ENCODE measurements at regions not wholly inside any gene's neighbourhood (a gene's known extent, or its start where the extent isn't known, plus 50 kb on each side); places are given as distances from the start of the nearest gene placed in this dataset.
"Not testable (repeated sequence)": the region's sequence is repeated elsewhere in the genome, so short reads cannot be mapped to it uniquely, and the experiment has no call there.

GRCh38 chr1:29682171-29682918 is 446.0 kb downstream of the PTPRU start:
- Histone ChIP-seq H3K27ac (ENCODE audit: low read depth, low read length) (no peak overlapping the region), H4K20me1 (ENCODE audit: control insufficient read depth, insufficient read depth, low read depth, low read length) (no peaks in the 10 kb centered on the region), H3K36me3 (ENCODE audit: control insufficient read depth, low read length) (no peaks in the 10 kb centered on the region), H3K4me3 (ENCODE audit: low read length) (no peak overlapping the region), H3F3A (ENCODE audit: control insufficient read depth, insufficient read depth) (no peaks in the 10 kb centered on the region), H3K27me3 (ENCODE audit: control insufficient read depth, low read length) (0 out of 2 replicates have a peak, but pooled peaks cover 3% of the 10 kb centered on the region), H3K4me1 (ENCODE audit: control insufficient read depth, low read length) (no peaks in the 10 kb centered on the region), H3K4me2 (ENCODE audit: low read length) (no peak overlapping the region), H3K9me2 (replicated peaks; ENCODE audit: control insufficient read depth, low read length) (no peaks in the 10 kb centered on the region), H3K79me2 (ENCODE audit: control insufficient read depth, low read length) (no peaks in the 10 kb centered on the region), H3K9me3 (ENCODE audit: control insufficient read depth, insufficient read depth, low read length) (no peaks in the 10 kb centered on the region)
- TF ChIP-seq CTCF (IDR thresholded peaks at IDR 0.05; ENCODE audit: low read depth, low read length, poor library complexity, severe bottlenecking) (no peak), EZH2phosphoT487 (IDR thresholded peaks at IDR 0.05; ENCODE audit: borderline replicate concordance, low read length) (no peak)

- not testable (repeated sequence) for H3K9me3 ChIP-seq (ENCODE audit: control insufficient read depth, insufficient read depth, low read length); H3K4me3 ChIP-seq (ENCODE audit: low read length); H3K9me2 ChIP-seq (replicated peaks; ENCODE audit: control insufficient read depth, low read length); H3K27ac ChIP-seq (ENCODE audit: low read depth, low read length); H3K4me1 ChIP-seq (ENCODE audit: control insufficient read depth, low read length); H3K36me3 ChIP-seq (ENCODE audit: control insufficient read depth, low read length); H3K27me3 ChIP-seq (ENCODE audit: control insufficient read depth, low read length); H3K4me2 ChIP-seq (ENCODE audit: low read length); H4K20me1 ChIP-seq (ENCODE audit: control insufficient read depth, insufficient read depth, low read depth, low read length); H3K79me2 ChIP-seq (ENCODE audit: control insufficient read depth, low read length); H3F3A ChIP-seq (ENCODE audit: control insufficient read depth, insufficient read depth)
These were observed 445.1 kb downstream of the PTPRU start for GRCh38 chr1:29681416-29681815.

GRCh38 chr1:29679828-29680558 is 443.7 kb downstream of the PTPRU start:
- no peak overlapping the region for H3K4me2 ChIP-seq (ENCODE audit: low read length)
- H3K9me2 ChIP-seq (replicated peaks; ENCODE audit: control insufficient read depth, low read length) = no peaks in the 10 kb centered on the region
- H3K36me3 ChIP-seq (ENCODE audit: control insufficient read depth, low read length) = no peaks in the 10 kb centered on the region
- H3K4me1 ChIP-seq (ENCODE audit: control insufficient read depth, low read length) = no peaks in the 10 kb centered on the region
- no peaks in the 10 kb centered on the region for H3F3A ChIP-seq (ENCODE audit: control insufficient read depth, insufficient read depth)
- no peaks in the 10 kb centered on the region for H4K20me1 ChIP-seq (ENCODE audit: control insufficient read depth, insufficient read depth, low read depth, low read length)
- TF ChIP-seq EZH2phosphoT487 (IDR thresholded peaks at IDR 0.05; ENCODE audit: borderline replicate concordance, low read length) (no peak), CTCF (IDR thresholded peaks at IDR 0.05; ENCODE audit: low read depth, low read length, poor library complexity, severe bottlenecking) (no peak)
- H3K4me3 ChIP-seq (ENCODE audit: low read length) = no peak overlapping the region
- no peaks in the 10 kb centered on the region for H3K79me2 ChIP-seq (ENCODE audit: control insufficient read depth, low read length)
- no peaks in the 10 kb centered on the region for H3K9me3 ChIP-seq (ENCODE audit: control insufficient read depth, insufficient read depth, low read length)
- no peak overlapping the region for H3K27ac ChIP-seq (ENCODE audit: low read depth, low read length)
- no peaks in the 10 kb centered on the region for H3K27me3 ChIP-seq (ENCODE audit: control insufficient read depth, low read length)

DNA sequence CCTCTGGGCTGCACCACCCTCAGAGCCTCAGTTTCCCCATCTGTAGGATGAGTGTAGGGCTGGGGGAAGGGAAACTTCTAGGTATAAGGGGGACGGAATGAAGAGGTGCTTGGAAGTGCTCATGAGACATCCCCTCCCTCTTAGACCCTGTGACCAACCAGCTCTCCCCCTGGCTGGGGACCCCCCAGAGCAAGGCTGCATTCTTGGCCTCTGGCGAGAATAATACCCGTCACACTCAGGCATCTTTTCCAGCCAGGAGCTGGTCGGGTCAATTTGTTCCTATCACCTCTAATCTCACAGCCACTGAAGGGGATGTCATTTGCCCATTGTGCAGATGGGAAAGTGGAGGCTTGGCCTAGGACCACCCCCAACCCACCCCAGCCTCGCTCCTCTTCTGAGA is 443.0 kb downstream of the PTPRU start:
- TF ChIP-seq CTCF (IDR thresholded peaks at IDR 0.05; ENCODE audit: low read depth, low read length, poor library complexity, severe bottlenecking) = no peak
- TF ChIP-seq EZH2phosphoT487 (IDR thresholded peaks at IDR 0.05; ENCODE audit: borderline replicate concordance, low read length) = no peak
- no peaks in the 10 kb centered on the region for H3K36me3 ChIP-seq (ENCODE audit: control insufficient read depth, low read length)
- no peaks in the 10 kb centered on the region for H3F3A ChIP-seq (ENCODE audit: control insufficient read depth, insufficient read depth)
- H3K27me3 ChIP-seq (ENCODE audit: control insufficient read depth, low read length) = no peaks in the 10 kb centered on the region
- no peak overlapping the region for H3K27ac ChIP-seq (ENCODE audit: low read depth, low read length)
- H3K9me3 ChIP-seq (ENCODE audit: control insufficient read depth, insufficient read depth, low read length) = no peaks in the 10 kb centered on the region
- no peak overlapping the region for H3K4me2 ChIP-seq (ENCODE audit: low read length)
- no peak overlapping the region for H3K4me3 ChIP-seq (ENCODE audit: low read length)
- no peaks in the 10 kb centered on the region for H4K20me1 ChIP-seq (ENCODE audit: control insufficient read depth, insufficient read depth, low read depth, low read length)
- H3K79me2 ChIP-seq (ENCODE audit: control insufficient read depth, low read length) = no peaks in the 10 kb centered on the region
- no peaks in the 10 kb centered on the region for H3K9me2 ChIP-seq (replicated peaks; ENCODE audit: control insufficient read depth, low read length)
- H3K4me1 ChIP-seq (ENCODE audit: control insufficient read depth, low read length) = no peaks in the 10 kb centered on the region
